ENCODE measurements at regions not wholly inside any gene's neighbourhood (a gene's known extent, or its start where the extent isn't known, plus 50 kb on each side); places are given as distances from the start of the nearest gene placed in this dataset.

GRCh38 chr5:8241076-8241475 is 372.1 kb downstream of the MTRR start:
- DNase-seq (ENCODE audit: low read depth in 2 of 2) = no peak

DNA sequence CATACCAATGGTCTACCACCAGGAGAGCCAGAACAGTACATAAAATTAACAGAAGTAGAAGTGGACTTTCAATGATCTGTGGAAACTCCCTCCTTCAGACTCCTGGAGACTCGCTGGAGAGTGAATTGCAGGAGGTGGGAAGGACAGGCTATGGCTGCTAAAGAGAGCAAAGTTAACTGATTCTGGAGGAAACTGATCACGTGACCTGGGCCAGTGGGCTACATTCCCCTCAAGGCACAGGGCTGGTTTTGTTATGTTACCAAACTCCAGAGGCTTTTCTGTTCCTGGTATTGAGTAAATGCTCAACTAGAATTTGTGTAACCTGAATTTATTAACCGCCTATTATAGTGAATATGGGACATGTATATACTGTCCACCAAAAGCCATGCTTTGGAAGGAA is 372.6 kb downstream of the MTRR start:
- DNase-seq (ENCODE audit: low read depth in 2 of 2) = no peak

DNA sequence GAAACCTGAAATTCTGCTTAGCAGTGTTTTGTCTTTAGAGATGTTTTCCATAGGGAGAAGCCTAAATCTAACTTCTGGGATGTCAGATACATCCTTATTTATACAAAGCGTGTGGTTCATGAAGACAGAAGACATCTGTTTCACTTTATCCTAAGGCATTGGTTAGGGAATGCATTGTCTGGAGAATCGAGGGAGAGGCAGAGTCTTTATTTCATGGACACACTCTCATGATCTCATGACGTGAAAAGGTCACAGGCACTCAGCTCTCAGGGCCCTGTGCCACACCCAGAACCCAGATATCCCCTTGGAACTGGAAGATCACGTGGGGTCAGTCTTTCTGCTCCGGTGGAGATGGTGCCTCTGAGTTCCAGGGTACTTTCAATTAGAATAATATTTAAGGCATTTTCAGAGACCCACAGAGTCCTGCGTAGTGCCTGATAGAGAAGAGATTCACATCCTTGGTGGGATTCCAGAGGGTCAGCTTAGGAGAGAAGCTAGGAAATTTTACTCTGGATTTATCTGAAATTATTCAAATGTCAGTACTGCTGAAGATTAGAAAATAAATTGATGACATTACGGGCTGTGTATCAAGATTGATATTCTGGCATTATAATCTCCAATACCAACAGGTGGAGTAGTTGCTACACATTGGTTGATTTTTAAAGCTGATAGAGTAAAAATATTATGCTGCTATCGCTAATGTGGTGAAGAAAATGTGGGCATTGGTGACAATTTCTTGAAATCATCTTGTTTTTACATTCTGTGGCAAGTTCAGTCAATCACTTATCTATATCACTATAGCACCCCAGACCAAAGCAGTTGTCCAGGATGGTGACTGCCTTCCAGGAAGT is 378.3 kb downstream of the MTRR start:
- DNase-seq (ENCODE audit: low read depth in 2 of 2) = no peak

DNA sequence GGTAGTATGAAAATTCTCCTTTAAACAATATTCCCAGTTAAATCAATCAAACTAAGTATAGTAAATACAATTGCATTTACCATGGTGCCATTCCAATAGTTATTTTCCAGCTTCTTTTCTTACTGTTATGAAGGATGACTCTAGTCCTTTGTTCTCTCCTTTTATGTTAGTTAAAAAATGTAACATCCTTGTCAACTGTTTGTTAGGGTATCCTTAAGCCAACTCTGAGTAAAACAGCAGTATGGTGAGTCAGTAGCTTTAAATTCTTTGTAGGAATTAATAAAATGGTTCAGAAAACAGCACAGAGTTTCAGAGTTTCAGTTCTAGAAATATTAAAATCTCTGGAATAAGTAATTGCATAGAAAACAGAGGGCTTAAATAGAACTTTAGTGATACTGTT is 384.4 kb downstream of the MTRR start:
- no peak for DNase-seq (ENCODE audit: low read depth in 2 of 2)

DNA sequence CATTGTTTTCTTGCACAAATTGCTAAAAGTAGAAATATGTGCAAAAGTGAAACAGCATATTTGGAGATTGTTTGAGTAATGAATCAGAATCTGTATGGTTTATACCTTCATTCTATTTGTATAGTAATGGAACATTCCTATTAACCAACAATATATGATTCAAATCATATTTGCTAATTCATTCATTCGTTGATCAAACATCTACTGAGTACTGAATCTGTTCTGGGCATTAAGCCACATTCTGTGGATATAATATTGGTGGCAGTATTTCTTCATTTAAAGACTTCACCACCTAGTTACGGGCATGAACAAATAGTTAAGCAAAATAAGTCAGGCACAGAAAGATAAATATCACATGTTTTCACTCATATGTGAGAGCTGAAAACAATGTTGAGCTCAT is 385.7 kb downstream of the MTRR start:
- no peak for DNase-seq (ENCODE audit: low read depth in 2 of 2)

DNA sequence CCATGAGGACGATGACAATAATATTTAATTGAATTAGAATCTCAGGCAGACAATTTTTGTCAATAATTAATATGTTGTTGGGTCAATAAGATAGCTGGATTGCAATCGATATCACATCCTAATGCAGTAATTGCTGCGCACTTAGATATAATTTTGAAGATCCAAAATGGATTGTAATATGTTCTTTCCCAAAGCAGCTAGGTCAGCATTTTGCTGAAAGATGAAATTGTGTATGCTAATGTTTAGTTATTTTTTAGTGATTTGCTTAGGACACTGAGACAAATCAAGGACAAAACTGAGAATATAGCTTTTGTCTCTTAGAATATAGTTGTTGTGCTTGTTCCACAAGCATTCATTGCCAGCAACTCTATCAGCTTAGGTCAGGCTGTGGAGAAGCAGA is 389.9 kb downstream of the MTRR start:
- DNase-seq (ENCODE audit: low read depth in 2 of 2) = no peak

- DNase-seq (ENCODE audit: low read depth in 2 of 2) = no peak
Measured at GRCh38 chr5:8270246-8270645, 401.3 kb downstream of the MTRR start.

DNA sequence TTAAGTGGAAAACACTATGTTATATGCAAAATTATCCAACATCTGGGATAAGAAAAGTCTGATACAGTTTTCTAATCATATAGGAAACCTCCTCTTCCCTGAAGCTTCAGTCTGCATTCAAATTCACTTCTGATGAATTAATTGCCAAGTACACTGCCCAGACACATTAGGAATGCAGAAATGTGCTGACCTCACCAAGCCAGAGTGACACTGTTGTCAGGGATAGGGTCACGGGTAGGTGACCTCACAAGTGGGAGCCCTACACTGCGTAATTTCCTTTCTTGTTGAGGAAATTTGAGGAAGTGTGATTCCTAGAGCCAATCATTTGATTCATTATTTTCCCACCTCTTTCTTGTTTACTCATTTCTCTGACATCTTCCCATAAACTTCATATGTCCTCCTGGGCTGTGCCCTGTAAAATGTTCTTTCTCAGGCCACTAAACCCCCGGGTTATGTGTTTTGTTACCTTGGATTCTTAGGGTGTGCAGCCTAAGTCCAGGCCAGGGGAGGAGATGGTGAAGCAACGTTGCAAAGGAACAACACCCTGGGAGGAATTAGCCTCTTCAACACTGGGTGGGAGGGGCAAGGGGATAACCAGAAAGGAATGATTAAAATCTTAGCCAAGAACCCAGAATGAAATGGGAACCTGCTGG is 411.9 kb downstream of the MTRR start:
- no peak for DNase-seq (ENCODE audit: low read depth in 2 of 2)

DNA sequence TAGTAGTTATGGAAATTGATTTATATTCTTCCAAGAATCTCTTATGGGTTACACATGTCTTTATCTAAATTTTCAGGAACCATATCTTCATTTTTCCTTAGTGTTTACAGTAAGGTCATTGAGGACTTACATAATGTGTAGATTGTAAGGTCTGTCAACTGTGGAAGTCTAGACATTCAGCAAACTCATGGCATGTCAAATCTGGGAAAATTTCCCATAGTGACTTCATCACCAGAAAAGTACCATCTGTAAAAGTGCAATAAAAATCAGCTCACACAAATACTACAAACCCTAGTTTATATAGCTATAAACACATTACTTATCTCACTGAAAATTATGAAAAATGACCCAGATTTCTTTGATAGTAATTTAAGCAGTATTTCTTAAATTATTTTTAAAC is 419.4 kb downstream of the MTRR start:
- no peak for DNase-seq (ENCODE audit: low read depth in 2 of 2)

DNA sequence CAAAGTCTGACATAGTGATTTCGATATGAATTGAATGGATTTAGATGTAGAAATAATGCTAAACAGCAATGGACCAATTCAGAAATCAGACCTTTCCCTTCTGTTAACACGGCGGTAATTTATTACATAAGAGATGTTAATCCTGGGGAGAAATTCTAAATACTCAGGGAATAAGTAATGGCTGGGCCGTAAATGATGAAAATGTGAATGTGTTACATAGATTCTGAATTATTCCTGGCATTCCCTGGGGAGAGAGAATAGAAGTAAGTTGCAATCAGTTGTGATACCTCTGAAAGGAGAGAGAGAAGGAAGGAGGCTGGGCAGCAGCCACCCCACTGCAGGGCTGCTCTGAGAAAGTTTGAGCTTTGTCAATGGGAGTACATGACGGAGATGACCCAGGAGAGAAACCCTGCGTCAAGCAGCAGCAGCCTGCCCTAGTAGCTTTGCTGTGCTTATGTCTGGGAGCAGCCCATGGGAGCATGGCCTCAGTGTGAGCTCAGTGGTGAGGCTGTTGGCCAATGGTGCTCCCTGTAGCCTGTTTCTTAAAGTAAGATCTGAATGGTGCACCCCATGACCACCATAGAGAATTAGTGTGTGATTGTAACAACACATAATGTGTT is 420.1 kb downstream of the MTRR start:
- no peak for DNase-seq (ENCODE audit: low read depth in 2 of 2)

- DNase-seq (ENCODE audit: low read depth in 2 of 2) = no peak
Measured at GRCh38 chr5:8289779-8290178, 420.8 kb downstream of the MTRR start.

- no peak for DNase-seq (ENCODE audit: low read depth in 2 of 2)
Measured at GRCh38 chr5:8290721-8291120, 421.8 kb downstream of the MTRR start.

DNA sequence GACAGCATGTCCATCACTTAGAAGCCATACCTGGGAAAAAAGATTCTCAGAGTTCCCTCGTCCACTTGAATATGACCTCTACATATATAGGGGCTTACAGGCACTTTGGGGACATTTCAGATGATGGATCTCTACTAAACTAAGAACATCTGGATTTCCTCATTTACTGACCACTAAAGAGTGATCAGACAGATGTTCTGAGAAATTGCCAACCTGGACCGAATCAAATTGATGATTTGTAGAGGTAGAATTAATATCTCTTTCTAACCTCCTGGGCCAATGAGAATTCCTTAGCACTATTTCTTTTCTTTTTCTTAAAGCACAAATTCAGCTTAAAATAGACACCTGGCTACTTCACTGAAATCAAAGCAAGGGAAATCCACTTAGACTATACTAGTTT is 422.7 kb downstream of the MTRR start:
- no peak for DNase-seq (ENCODE audit: low read depth in 2 of 2)

- no peak for DNase-seq (ENCODE audit: low read depth in 2 of 2)
Measured at GRCh38 chr5:8295141-8295540, 426.2 kb downstream of the MTRR start.

GRCh38 chr5:8299716-8300115 is 430.8 kb downstream of the MTRR start:
- DNase-seq (ENCODE audit: low read depth in 2 of 2) = no peak

DNA sequence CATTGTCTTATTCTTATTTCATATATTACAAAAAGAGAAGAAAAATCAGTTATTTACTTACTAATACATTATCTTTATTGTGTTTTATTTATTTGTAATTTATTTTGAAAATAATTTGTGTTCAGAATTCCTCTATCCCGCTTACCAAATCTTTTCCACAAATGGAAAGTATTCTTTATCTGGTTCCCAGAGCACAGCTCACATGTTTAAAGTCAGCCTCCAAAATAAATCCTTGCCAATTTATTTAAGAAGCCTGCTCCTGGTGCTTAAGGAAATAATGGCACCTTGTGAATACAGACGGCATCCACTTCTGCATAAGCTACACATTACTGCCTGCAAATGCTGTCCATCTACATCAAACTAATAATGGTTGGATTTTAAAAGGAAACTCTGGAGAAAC is 435.4 kb downstream of the MTRR start:
- no peak for DNase-seq (ENCODE audit: low read depth in 2 of 2)

- no peak for DNase-seq (ENCODE audit: low read depth in 2 of 2)
Measured at GRCh38 chr5:8306288-8306896, 437.4 kb downstream of the MTRR start.

DNA sequence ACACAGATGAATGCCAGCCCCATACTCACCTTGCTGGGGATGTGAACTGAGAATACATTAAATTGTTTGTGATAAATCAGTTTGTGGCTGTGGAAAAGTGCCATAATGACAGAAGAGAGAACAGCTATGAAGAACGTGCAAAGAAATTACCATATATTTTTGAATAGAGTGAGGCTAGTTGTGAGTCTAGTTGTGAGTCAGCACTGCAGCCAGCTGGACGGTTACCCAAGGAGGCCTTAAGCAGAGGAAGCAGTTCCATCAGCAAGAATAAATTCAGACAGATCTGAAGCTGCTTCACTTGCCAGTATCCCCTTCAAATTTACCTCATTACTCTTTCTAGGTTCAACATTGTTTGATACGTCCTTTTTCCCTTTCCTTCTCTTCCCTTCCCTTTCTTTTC is 446.0 kb downstream of the MTRR start:
- DNase-seq (ENCODE audit: low read depth in 2 of 2) = no peak

- no peak for DNase-seq (ENCODE audit: low read depth in 2 of 2)
Measured at GRCh38 chr5:8316608-8317280, 447.8 kb downstream of the MTRR start.

GRCh38 chr5:8317335-8317734 is 448.4 kb downstream of the MTRR start:
- DNase-seq (ENCODE audit: low read depth in 2 of 2) = no peak

DNA sequence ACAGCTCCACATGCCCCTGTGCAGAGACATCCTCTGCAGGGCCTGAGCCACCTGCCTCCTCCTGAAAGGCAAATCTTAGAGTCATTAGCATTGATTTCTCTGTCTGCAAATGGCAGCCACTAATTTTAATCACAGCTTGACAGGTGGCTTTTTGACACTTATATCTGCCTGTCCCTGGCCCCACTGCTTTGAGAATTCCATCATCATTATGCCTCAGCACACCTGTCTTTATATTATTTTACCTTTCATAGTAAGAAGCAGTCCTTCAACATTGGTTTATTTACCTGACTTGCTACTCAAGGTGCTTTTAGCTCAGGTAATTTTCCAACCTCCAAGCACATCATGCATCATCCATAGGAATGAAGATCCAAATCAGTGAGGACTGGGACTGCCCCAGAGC is 451.3 kb downstream of the MTRR start:
- DNase-seq (ENCODE audit: low read depth in 2 of 2) = no peak

GRCh38 chr5:8321272-8321671 is 452.3 kb downstream of the MTRR start:
- no peak for DNase-seq (ENCODE audit: low read depth in 2 of 2)

Measured in activated CD4-positive, alpha-beta T cell treated with anti-CD3 and anti-CD28 coated beads for 24 hours (primary cell).